ENCODE measurements at regions not wholly inside any gene's neighbourhood (a gene's known extent, or its start where the extent isn't known, plus 50 kb on each side); places are given as distances from the start of the nearest gene placed in this dataset.

- H3K27ac ChIP-seq, result no peak overlapping the region
- POLR2A ChIA-PET (ENCODE audit: low non-redundant PET), result no interaction called here
- no peak for TF ChIP-seq CTCF (conservative IDR thresholded peaks at IDR 0.05; ENCODE audit: low read depth)
- CTCF ChIA-PET, result no interaction called here
- DNase-seq (ENCODE audit: low spot score), result no peak
Measured at GRCh38 chr11:115579181-115579825, 75.1 kb upstream of the CADM1 start.

- ChIA-PET POLR2A (ENCODE audit: low non-redundant PET) (no interaction called here), CTCF (no interaction called here)
- DNase-seq (ENCODE audit: low spot score), result no peak
- no peak for TF ChIP-seq CTCF (conservative IDR thresholded peaks at IDR 0.05; ENCODE audit: low read depth)
- H3K27ac ChIP-seq, result no peak overlapping the region
Measured at GRCh38 chr11:115578275-115578674, 74.1 kb upstream of the CADM1 start.

DNA sequence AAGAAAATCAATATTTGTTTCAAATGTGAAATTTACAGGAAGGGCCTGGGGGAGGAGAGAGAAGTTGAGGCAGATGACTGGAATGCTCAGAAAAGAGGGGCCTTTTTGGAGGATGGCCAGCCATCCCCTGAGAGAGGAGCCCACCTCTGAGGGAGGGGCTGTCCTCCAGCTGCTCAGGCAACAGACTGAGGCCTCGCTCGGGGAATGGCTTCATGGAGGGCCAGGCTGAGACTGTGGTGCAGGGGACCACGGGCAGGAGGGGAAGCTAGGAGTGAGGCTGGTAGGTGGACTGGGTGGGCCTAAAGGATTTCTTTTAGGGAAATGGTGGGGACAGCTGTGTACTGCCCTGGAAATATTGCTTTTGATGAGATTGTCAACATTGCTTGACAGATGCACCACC lies 73.5 kb upstream of the CADM1 start:
- POLR2A ChIA-PET (ENCODE audit: low non-redundant PET), result no interaction called here
- no peak for TF ChIP-seq CTCF (conservative IDR thresholded peaks at IDR 0.05; ENCODE audit: low read depth)
- no peak for DNase-seq (ENCODE audit: low spot score)
- H3K27ac ChIP-seq, result no peak overlapping the region
- CTCF ChIA-PET, result interaction anchor here (0.7 kb wide), 1 partner anchor 352 kb away, joined by 4 read pairs; no protein-coding TSS in a partner anchor

GRCh38 chr11:115576606-115577380 lies 72.6 kb upstream of the CADM1 start:
- ChIA-PET POLR2A (ENCODE audit: low non-redundant PET) (no interaction called here), CTCF (interaction anchor here (0.7 kb wide), 1 partner anchor 353 kb away, joined by 4 read pairs; no protein-coding TSS in a partner anchor)
- peak overlapping the region; percentile 66 for H3K27ac ChIP-seq
- peak; percentile 26 for DNase-seq (ENCODE audit: low spot score)
- no peak for TF ChIP-seq CTCF (conservative IDR thresholded peaks at IDR 0.05; ENCODE audit: low read depth)

GRCh38 chr11:115572551-115572950 lies 68.3 kb upstream of the CADM1 start:
- POLR2A ChIA-PET (ENCODE audit: low non-redundant PET), result no interaction called here
- CTCF ChIA-PET, result interaction anchor here (0.6 kb wide), 1 partner anchor 637 kb away, joined by 3 read pairs; no protein-coding TSS in a partner anchor
- no peak overlapping the region for H3K27ac ChIP-seq
- no peak for DNase-seq (ENCODE audit: low spot score)
- no peak for TF ChIP-seq CTCF (conservative IDR thresholded peaks at IDR 0.05; ENCODE audit: low read depth)

DNA sequence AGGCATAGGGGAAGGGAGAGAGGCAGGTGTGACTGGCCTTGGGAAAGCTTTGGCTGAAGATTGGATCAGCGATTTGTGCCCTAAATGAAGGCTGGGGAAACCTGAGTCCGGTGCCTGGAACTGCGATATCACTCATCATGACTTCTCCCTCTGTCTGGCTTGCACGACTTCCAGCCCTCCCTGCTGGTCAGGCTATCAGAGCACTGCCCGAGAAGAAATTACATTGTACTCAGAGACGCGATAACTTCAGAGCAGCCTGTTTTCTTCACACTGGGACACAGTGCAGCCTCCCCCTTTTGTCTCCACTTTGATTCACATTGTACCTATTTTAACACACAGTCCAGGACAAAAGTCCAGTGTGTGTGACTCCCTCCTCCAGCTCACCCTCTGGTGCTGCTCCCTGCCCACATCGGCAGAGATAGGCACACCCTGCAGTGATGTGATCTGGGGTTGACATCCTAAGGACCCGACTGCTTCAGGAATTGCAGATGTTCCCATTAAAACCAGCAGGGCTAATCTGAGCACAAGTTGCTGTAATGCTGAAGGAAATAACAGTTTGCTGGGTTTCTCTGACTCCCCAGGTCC lies 62.1 kb upstream of the CADM1 start:
- CTCF ChIA-PET, result no interaction called here
- H3K27ac ChIP-seq, result no peak overlapping the region
- no peak for TF ChIP-seq CTCF (conservative IDR thresholded peaks at IDR 0.05; ENCODE audit: low read depth)
- POLR2A ChIA-PET (ENCODE audit: low non-redundant PET), result no interaction called here
- DNase-seq (ENCODE audit: low spot score), result no peak
